Limb (tissue), 2 donors: ENCODE measurements at regions not wholly inside any gene's neighbourhood (a gene's known extent, or its start where the extent isn't known, plus 50 kb on each side); places are given as distances from the start of the nearest gene placed in this dataset.
"Not testable (repeated sequence)": the region's sequence is repeated elsewhere in the genome, so short reads cannot be mapped to it uniquely, and the experiment has no call there.

ENCODE experiments used
- DNase-seq, 2 donors: peaks; one replicate each; pipeline ENCODE4 v3.0.0-alpha.2; 2016; ENCODE audit errors: extremely low spot score in 2 of 2

GRCh38 chr5:126029282-126029681, 393.9 kb upstream of the GRAMD2B start:
- not testable (repeated sequence) for DNase-seq

- no peak for DNase-seq
These were observed 392.5 kb upstream of the GRAMD2B start for GRCh38 chr5:126030698-126031097.

- DNase-seq: no peak
These were observed 391.1 kb upstream of the GRAMD2B start for GRCh38 chr5:126031989-126032716.

DNA sequence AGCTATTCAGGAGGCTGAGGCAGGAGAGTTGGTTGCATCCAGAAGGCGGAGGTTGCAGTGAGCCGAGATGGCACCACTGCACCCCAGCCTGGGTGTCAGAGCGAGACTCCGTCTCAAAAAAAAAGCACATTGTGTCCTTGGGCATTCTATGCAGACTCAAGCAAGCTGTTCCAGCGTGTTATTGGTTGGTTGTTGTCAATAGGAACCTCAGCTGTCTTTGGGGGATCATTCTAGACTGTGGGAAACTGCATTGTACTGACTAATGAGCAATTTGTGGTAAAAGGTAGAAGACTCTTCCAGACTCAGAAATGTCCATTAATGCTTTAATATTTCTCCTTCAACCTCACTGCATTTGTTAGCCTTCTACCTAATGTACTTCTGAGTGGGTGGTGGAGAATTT, 379.5 kb upstream of the GRAMD2B start:
- no peak for DNase-seq

GRCh38 chr5:126044111-126044668, 379.0 kb upstream of the GRAMD2B start:
- peak; percentile 44 to 72 for DNase-seq

- DNase-seq: no peak
These were observed 378.2 kb upstream of the GRAMD2B start for GRCh38 chr5:126044931-126045565.

DNA sequence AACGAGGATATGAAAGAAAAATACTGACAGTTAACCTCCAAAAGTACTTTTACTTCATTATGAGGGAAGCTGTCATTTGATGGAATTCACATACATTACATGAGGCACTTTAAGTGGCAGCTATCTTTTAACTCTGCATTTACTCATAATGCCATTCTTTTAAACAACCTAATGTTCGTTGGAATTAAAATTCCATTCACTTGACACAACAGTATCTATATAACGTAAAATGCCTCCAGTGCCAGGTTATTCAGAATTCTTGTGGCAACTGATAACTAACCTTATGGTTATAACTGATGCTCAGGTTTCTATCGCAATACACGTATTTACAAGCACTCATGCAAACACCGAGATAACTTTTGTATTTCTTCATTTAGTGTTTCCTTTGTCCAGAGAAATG, 376.9 kb upstream of the GRAMD2B start:
- DNase-seq: no peak

GRCh38 chr5:126046846-126047571, 376.2 kb upstream of the GRAMD2B start:
- no peak for DNase-seq

- DNase-seq: no peak
These were observed 371.1 kb upstream of the GRAMD2B start for GRCh38 chr5:126052120-126052519.

DNA sequence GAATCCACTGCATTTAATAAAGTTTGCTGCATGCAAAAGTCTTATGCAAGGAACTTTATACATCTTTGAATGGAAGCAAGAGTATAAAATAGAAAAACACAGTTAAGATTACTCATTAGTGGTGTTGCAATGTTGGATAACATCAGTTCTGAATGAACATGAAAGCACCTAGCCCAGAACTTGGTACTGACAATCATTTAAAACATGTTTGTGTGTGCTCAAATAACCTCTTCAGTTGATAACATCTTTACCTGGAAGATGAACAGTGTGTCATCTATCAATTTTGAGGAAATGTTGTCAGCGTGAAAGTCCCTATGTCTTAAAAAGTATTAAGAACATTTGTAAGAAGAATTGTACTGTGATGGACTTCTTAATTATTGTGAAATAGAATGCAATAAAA, 370.4 kb upstream of the GRAMD2B start:
- DNase-seq: no peak

- DNase-seq: no peak
These were observed 369.6 kb upstream of the GRAMD2B start for GRCh38 chr5:126053630-126054029.

DNA sequence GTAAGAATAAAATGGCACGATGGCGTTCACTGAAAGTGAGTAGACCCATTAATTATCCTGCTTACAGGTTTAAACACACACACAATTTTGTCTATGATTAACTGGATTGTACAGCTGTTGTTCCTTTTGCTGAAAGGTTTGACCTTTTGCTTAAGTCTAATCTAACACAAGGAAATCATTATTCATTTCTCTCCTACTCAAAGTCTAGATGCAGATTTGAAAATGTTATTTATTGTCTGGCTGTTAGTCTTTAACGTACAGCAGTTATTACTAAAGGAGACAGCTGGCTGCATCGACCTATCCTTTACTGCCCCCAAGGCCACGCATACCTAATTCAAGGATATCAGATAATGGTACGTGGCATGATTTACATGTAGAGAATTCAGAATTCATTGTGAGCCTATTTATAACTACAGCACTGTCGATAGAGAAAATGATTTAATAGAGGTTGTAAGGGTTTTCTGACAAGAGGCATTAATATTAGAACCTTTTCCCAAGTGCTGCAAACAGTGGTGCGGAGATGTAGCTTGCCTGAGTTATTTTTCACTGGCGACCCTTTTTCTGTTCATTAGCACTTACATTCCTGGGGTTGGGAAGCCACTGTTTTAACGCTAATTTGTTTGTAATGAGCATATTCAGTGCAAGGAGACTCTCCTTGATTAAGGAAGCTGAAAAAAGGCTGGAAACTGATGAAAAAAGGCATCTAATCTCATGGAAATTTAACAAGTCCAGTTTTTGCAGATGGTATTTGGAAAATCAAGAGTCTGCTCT, 368.4 kb upstream of the GRAMD2B start:
- DNase-seq: no peak

GRCh38 chr5:126055348-126055729, 367.9 kb upstream of the GRAMD2B start:
- DNase-seq: no peak

- no peak for DNase-seq
These were observed 366.9 kb upstream of the GRAMD2B start for GRCh38 chr5:126056352-126056751.

DNA sequence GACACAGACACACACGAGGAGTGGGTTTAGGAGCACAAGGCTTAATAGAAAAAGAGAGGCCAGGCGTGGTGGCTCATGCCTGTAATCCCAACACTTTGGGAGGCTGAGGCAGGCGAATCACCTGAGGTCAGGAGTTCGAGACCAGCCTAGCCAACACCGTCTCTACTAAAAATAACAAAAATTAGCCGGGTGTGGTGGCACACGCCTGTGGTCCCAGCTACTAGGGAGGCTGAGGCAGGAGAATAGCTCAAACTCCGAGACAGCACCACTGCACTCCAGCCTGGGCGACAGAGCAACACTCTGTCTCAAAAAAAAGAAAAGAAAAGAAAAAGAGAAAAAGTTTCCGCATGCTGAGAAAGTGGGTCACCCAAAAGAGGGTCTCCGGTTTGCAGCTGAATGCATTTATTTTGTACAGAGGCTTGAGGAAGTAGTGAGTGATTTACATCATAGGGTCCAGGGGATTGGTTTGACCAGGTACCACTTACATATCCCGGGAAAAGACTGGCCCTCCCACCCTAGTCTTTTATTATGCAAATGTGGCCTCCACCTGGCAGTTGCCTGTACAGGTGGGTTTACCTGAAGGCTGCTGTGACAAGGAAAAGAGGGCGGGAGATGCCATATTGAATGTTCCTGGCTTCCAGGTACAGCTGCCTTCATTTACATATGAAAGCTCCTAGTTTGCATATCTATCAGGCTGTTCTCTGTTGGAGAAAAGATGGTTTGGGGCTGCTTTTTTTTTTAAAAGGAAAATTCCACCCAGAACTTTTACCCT, 366.2 kb upstream of the GRAMD2B start:
- no peak for DNase-seq

DNA sequence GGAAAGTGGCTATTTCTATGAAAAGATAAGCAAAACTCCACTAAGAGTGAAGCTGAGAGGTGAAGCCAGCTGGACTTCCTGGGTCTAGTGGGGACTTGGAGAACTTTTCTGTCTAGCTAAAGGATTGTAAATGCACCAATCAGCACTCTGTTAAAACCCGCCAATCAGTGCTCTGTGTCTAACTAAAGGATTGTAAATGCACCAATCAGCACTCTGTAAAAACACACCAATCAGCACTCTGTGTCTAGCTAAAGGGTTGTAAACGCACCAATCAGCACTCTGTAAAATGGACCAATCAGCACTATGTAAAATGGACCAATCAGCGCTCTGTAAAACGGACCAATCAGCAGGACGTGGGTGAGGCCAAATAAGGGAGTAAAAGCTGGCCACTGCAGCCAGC, 364.8 kb upstream of the GRAMD2B start:
- not testable (repeated sequence) for DNase-seq

- DNase-seq: no peak
These were observed 360.6 kb upstream of the GRAMD2B start for GRCh38 chr5:126062398-126063221.

DNA sequence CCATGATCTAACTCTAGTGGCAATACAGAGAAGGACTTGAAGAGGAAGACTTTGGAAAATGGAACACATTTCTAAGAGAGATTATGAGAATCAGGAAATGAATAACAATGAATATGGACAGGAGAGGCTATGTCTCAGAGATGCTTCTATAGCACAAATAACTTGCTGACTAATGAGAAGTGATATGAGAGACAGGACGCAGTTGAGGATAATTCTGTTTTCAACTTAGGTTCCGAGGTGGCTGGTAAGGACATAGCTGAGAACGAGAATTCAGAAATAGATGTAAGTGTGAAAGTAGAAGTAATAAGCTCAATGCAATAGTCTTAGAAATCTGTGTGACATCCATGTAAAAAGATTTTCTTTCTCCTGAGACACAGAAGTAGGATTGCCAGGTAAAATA, 358.1 kb upstream of the GRAMD2B start:
- DNase-seq: no peak

DNA sequence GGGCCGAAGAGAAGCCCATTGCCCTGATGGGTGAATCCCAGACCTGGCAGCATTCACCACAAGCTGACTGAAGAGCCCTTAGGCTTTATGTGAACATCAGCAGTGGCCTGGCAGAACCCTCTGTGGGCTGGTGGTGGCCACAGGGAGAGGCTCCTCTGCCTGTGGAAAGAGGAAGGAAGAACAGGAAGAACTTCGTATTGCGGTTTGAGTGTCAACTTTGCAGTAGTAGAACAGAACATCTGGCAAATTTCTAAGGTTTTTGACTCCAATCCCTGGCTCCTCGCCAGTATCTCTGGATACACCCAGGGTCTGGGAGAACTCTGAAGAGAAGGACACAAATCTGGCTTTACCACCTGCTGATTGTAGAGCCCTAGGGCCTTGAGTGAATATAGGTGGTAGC, 356.4 kb upstream of the GRAMD2B start:
- DNase-seq: no peak

GRCh38 chr5:126067404-126067803, 355.8 kb upstream of the GRAMD2B start:
- no peak for DNase-seq
